ENCODE measurements at regions not wholly inside any gene's neighbourhood (a gene's known extent, or its start where the extent isn't known, plus 50 kb on each side); places are given as distances from the start of the nearest gene placed in this dataset.

DNA sequence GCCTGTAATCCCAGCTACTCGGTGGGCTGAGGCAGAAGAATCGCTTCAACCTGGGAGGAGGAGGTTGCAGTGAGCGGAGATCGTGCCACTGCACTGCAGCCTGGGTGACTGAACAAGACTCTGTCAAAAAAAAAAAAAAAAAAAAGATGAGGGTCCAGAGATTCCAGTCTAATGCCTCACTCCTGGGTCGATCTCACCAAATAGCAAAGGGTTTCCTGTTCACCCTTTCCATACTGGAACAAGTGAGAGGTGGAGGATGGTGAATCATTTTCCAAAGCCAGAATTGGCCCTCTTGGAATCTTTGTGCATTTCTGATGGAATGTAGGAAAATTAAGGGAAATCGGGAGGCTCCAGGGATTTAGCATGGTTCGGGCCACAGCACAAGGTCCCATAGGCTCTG is 58.1 kb upstream of the ZNF648 start:
- no peak for DNase-seq
- BruUV-seq (replicated peaks), result no TSS peak
- Mint-ChIP-seq H3K4me3 (ENCODE audit: low read depth, unreplicated experiment) (no peak overlapping the region), H3K27me3 (ENCODE audit: unreplicated experiment) (no peaks in the 10 kb centered on the region), H3K9me3 (ENCODE audit: low read depth, unreplicated experiment) (no peaks in the 10 kb centered on the region), H3K36me3 (ENCODE audit: insufficient read depth, unreplicated experiment) (no peaks in the 10 kb centered on the region), H3K27ac (ENCODE audit: unreplicated experiment) (no peak overlapping the region), H3K4me1 (ENCODE audit: low read depth, unreplicated experiment) (peaks cover 30% of the 10 kb centered on the region)
- TF ChIP-seq, protein P1, sequence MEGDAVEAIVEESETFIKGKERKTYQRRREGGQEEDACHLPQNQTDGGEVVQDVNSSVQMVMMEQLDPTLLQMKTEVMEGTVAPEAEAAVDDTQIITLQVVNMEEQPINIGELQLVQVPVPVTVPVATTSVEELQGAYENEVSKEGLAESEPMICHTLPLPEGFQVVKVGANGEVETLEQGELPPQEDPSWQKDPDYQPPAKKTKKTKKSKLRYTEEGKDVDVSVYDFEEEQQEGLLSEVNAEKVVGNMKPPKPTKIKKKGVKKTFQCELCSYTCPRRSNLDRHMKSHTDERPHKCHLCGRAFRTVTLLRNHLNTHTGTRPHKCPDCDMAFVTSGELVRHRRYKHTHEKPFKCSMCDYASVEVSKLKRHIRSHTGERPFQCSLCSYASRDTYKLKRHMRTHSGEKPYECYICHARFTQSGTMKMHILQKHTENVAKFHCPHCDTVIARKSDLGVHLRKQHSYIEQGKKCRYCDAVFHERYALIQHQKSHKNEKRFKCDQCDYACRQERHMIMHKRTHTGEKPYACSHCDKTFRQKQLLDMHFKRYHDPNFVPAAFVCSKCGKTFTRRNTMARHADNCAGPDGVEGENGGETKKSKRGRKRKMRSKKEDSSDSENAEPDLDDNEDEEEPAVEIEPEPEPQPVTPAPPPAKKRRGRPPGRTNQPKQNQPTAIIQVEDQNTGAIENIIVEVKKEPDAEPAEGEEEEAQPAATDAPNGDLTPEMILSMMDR (IDR thresholded peaks at IDR 0.05; ENCODE audit: unreplicated experiment), result no peak
- CTCF ChIA-PET, result interaction anchor here (0.7 to 1.8 kb wide), 3 partner anchors 11 to 65 kb away, joined by 3 to 6 read pairs (median 4); no protein-coding TSS in a partner anchor
- intact Hi-C loops (cut with micrococcal nuclease; ENCODE audit: unreplicated experiment), result no loop called here

DNA sequence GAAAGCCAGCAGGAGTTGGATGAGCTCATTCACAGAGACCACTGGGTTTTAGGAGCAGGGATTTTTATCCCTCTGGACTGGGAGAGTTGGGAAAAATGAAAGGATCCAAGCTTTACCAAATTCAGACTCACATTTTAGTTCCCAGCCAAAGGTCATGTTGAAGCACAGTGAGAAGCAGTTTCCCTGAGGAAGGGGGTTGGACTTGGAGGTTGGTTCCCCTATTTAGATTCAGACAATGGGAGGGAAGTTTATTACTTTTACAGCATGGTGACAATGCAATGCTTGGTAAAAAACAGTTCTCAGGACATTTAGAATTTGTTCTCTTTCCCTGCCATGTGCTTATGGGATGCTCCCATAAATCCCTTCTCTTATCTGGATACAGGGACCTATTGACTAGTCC is 57.3 kb upstream of the ZNF648 start:
- Mint-ChIP-seq H3K9me3 (ENCODE audit: low read depth, unreplicated experiment) (no peaks in the 10 kb centered on the region), H3K36me3 (ENCODE audit: insufficient read depth, unreplicated experiment) (no peaks in the 10 kb centered on the region), H3K4me1 (ENCODE audit: low read depth, unreplicated experiment) (peaks cover 30% of the 10 kb centered on the region), H3K4me3 (ENCODE audit: low read depth, unreplicated experiment) (no peak overlapping the region), H3K27ac (ENCODE audit: unreplicated experiment) (no peak overlapping the region), H3K27me3 (ENCODE audit: unreplicated experiment) (no peaks in the 10 kb centered on the region)
- CTCF ChIA-PET, result no interaction called here
- DNase-seq, result no peak
- TF ChIP-seq, protein P1 (IDR thresholded peaks at IDR 0.05; ENCODE audit: unreplicated experiment), result no peak
- intact Hi-C loops (cut with micrococcal nuclease; ENCODE audit: unreplicated experiment), result no loop called here
- no TSS peak for BruUV-seq (replicated peaks)

DNA sequence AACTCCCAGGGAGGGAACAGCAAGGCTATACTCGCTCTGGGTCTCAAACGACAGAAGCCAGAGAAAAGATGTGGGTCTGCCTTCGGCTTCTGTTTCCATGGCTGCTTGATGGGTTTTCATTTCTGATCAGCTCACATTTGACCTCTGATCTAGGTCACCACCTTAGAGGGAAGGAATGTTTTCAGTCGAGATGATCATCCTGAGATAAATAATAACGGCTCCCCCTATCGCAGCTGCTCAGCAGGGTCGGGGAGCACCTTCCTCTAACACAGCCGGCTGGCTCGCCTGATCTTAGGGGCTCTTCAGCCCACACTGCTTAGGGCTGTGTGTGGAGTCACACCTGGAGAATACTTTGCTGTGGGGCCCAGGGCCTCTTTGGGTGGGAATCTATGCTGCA is 53.1 kb upstream of the ZNF648 start:
- Mint-ChIP-seq H3K27me3 (ENCODE audit: unreplicated experiment) (no peaks in the 10 kb centered on the region), H3K27ac (ENCODE audit: unreplicated experiment) (no peak overlapping the region), H3K4me1 (ENCODE audit: low read depth, unreplicated experiment) (peaks cover 7% of the 10 kb centered on the region), H3K36me3 (ENCODE audit: insufficient read depth, unreplicated experiment) (no peaks in the 10 kb centered on the region), H3K9me3 (ENCODE audit: low read depth, unreplicated experiment) (no peaks in the 10 kb centered on the region), H3K4me3 (ENCODE audit: low read depth, unreplicated experiment) (no peak overlapping the region)
- intact Hi-C loops (cut with micrococcal nuclease; ENCODE audit: unreplicated experiment), result no loop called here
- CTCF ChIA-PET, result interaction anchor here (1.0 kb wide), 1 partner anchor 34 kb away, joined by 3 read pairs; no protein-coding TSS in a partner anchor
- BruUV-seq (replicated peaks), result no TSS peak
- TF ChIP-seq, protein P1 (IDR thresholded peaks at IDR 0.05; ENCODE audit: unreplicated experiment), result no peak
- no peak for DNase-seq

DNA sequence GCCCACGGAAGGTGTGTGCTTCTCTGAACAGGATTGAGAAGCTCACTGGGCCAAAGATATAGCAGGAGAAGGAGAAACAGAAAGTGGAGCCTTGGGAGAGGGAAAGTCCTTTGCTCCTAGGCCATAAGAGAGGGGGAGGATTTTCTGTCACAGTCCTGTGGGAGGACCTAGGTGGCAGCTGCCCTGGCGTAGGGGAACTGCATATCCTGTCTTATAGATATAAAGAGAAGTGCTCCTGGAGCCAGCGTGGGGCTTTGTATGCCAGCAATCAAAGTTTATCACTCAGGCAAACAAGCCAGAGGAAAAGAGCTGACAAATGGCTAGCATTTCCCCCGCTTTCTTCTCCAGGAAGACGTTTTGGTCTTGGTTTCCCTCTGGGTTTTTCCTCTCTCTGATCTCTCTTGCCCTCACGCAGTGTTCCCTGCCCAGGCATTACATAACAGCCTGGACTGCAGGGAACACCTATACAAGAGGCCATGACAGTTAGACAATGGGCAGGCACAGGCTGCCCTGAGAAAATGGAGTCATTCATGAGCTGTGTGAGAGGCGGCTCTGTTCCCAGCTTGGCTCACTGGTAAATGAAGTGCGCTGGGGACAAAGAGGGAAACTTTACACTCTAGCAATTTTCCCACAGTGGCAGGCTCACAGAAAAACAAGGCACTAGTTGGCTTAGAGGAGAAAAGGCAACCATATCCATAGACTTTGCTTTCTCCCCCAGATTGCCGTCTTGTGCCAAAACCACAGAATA is 52.5 kb upstream of the ZNF648 start:
- BruUV-seq (replicated peaks), result no TSS peak
- no peak overlapping the region for H3K4me3 Mint-ChIP-seq (ENCODE audit: low read depth, unreplicated experiment)
- H3K9me3 Mint-ChIP-seq (ENCODE audit: low read depth, unreplicated experiment), result no peaks in the 10 kb centered on the region
- no peaks in the 10 kb centered on the region for H3K36me3 Mint-ChIP-seq (ENCODE audit: insufficient read depth, unreplicated experiment)
- CTCF ChIA-PET, result interaction anchor here (1.0 kb wide), 1 partner anchor 33 kb away, joined by 3 read pairs; no protein-coding TSS in a partner anchor
- no peaks in the 10 kb centered on the region for H3K27me3 Mint-ChIP-seq (ENCODE audit: unreplicated experiment)
- H3K4me1 Mint-ChIP-seq (ENCODE audit: low read depth, unreplicated experiment), result peaks cover 7% of the 10 kb centered on the region
- intact Hi-C loops (cut with micrococcal nuclease; ENCODE audit: unreplicated experiment), result no loop called here
- TF ChIP-seq, protein P1 (IDR thresholded peaks at IDR 0.05; ENCODE audit: unreplicated experiment), result no peak
- H3K27ac Mint-ChIP-seq (ENCODE audit: unreplicated experiment), result no peak overlapping the region
- DNase-seq, result no peak

Data from Calu3 (cell line).